PC-3 (cell line): ENCODE measurements at regions not wholly inside any gene's neighbourhood (a gene's known extent, or its start where the extent isn't known, plus 50 kb on each side); places are given as distances from the start of the nearest gene placed in this dataset.

Experiments
- CTCF ChIP-seq: fragments of 300-600 bp; sonication (generic); conservative IDR thresholded peaks from 2 replicates; pipeline ENCODE4 v1.5.1; 2017; ENCODE audit warnings: antibody characterized with exemption, low read depth, mild to moderate bottlenecking, low read length
- EZH2 ChIP-seq: fragments of 300-600 bp; sonication (generic); IDR thresholded peaks from one replicate; pipeline ENCODE4 v1.6.1; 2017; ENCODE audit warnings: antibody characterized with exemption, mild to moderate bottlenecking, low read length; ENCODE audit not compliant: unreplicated experiment
- EZH2phosphoT487 ChIP-seq: fragments of 300-600 bp; sonication (generic); IDR thresholded peaks from 2 replicates; pipeline ENCODE4 v1.6.1; 2018; ENCODE audit warnings: mild to moderate bottlenecking, antibody characterized with exemption, low read length, borderline replicate concordance

- TF ChIP-seq CTCF (no peak), EZH2 (no peak), EZH2phosphoT487 (no peak)
These were observed 278.3 kb upstream of the PCSK5 start for GRCh38 chr9:75612205-75612604.
